ENCODE measurements at regions not wholly inside any gene's neighbourhood (a gene's known extent, or its start where the extent isn't known, plus 50 kb on each side); places are given as distances from the start of the nearest gene placed in this dataset.
A peak's percentile ranks its signal among the peaks of the same experiment; 100 is the strongest.

DNA sequence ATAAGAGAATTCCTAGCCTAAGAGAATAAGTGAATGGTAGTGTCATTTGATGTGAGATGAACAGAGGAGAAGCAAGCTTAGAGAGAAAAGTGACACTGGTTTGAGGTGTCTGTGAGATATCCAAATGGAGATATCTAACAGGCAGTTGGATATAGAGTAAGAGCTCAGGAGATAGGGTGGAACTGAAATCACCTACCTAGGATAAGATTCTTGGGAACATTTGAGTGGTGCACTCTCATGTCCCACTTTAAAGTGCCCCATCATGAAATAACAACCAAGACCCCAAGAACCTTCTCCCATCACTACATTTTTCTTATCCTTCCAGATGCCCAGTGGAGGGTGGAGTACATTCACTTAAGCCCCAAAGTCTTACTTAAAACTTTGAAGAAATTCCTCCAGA, 109.0 kb upstream of the MAFB start:
- Histone ChIP-seq H2AK5ac (ENCODE audit: low read depth, low read length) (no peak overlapping the region), H2BK120ac (ENCODE audit: low read depth, low read length) (no peak overlapping the region), H3K36me3 (replicated peaks in 1 of 2; ENCODE audit: control insufficient read depth in 2 of 2, insufficient read depth in 2 of 2, low read length in 2 of 2) (no peaks in the 10 kb centered on the region), H3K14ac (ENCODE audit: low read length) (no peak overlapping the region), H2BK5ac (ENCODE audit: low read length) (no peak overlapping the region), H3K4ac (ENCODE audit: low read length) (no peak overlapping the region), H4K91ac (ENCODE audit: low read depth, low read length, poor library complexity) (no peak overlapping the region), H4K8ac (ENCODE audit: low read depth, low read length) (no peak overlapping the region), H2AFZ (ENCODE audit: low read length) (no peak overlapping the region), H3K4me2 (ENCODE audit: insufficient read depth, low read length, poor library complexity, severe bottlenecking) (no peak overlapping the region), H3K18ac (ENCODE audit: low read length) (no peak overlapping the region), H2BK15ac (ENCODE audit: low read length) (no peak overlapping the region), H3K23ac (ENCODE audit: low read depth, low read length, poor library complexity) (no peak overlapping the region), H3K4me1 (ENCODE audit: control insufficient read depth in 2 of 2, insufficient read depth in 1 of 2, low read depth in 1 of 2, low read length in 2 of 2) (no peaks in the 10 kb centered on the region), H3K4me3 (ENCODE audit: low read length in 2 of 2) (no peak overlapping the region), H3K9ac (ENCODE audit: low read depth, low read length, poor library complexity) (no peak overlapping the region), H3K79me1 (ENCODE audit: low read depth, low read length) (no peaks in the 10 kb centered on the region), H3K27ac (replicated peaks; ENCODE audit: low read length) (no peak overlapping the region), H3K27me3 (ENCODE audit: control insufficient read depth in 3 of 3, insufficient read depth in 3 of 3, low read depth in 1 of 3, low read length in 3 of 3) (no peaks in the 10 kb centered on the region), H2BK12ac (ENCODE audit: low read length) (no peak overlapping the region), H3K9me3 (replicated peaks in 1 of 2; ENCODE audit: control insufficient read depth in 2 of 2, insufficient read depth in 1 of 2, low read depth in 1 of 2, low read length in 2 of 2) (no peaks in the 10 kb centered on the region)
- DNase-seq (ENCODE audit: low spot score): no peak

DNA sequence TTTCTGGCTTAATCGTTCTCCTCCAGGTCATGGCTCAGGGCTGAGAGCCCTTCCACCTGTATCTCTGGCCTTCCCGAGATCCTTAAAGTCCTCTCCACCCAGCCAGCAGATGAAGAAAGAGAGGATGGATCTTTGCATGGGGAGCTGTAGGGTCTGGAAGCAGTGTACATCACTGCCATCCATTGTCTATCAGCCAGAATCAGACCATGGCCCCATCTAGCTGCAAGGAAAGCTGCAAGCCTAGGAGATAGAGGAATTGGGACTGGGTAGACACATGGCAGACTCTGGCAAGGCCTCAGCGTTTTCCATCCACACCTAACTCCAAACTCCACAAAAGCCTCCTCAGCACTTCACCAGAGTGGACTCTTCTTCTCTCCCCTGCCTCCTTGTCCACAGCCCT, 113.8 kb upstream of the MAFB start:
- Histone ChIP-seq H4K91ac (ENCODE audit: low read depth, low read length, poor library complexity) (no peak overlapping the region), H3K4me1 (ENCODE audit: control insufficient read depth in 2 of 2, insufficient read depth in 1 of 2, low read depth in 1 of 2, low read length in 2 of 2) (peaks cover 0 to 1% of the 10 kb centered on the region in 2 donors), H2BK15ac (ENCODE audit: low read length) (no peak overlapping the region), H3K27me3 (ENCODE audit: control insufficient read depth in 3 of 3, insufficient read depth in 3 of 3, low read depth in 1 of 3, low read length in 3 of 3) (peaks cover 0 to 12% (median 0%) of the 10 kb centered on the region in 3 experiments), H3K36me3 (replicated peaks in 1 of 2; ENCODE audit: control insufficient read depth in 2 of 2, insufficient read depth in 2 of 2, low read length in 2 of 2) (no peaks in the 10 kb centered on the region), H3K9ac (ENCODE audit: low read depth, low read length, poor library complexity) (no peak overlapping the region), H2BK120ac (ENCODE audit: low read depth, low read length) (no peak overlapping the region), H2BK12ac (ENCODE audit: low read length) (no peak overlapping the region), H3K4ac (ENCODE audit: low read length) (no peak overlapping the region), H3K23ac (ENCODE audit: low read depth, low read length, poor library complexity) (no peak overlapping the region), H2AFZ (ENCODE audit: low read length) (no peak overlapping the region), H3K18ac (ENCODE audit: low read length) (no peak overlapping the region), H3K27ac (replicated peaks; ENCODE audit: low read length) (no peak overlapping the region), H2BK5ac (ENCODE audit: low read length) (no peak overlapping the region), H3K4me2 (ENCODE audit: insufficient read depth, low read length, poor library complexity, severe bottlenecking) (no peak overlapping the region), H3K79me1 (ENCODE audit: low read depth, low read length) (no peaks in the 10 kb centered on the region), H3K14ac (ENCODE audit: low read length) (no peak overlapping the region), H3K9me3 (replicated peaks in 1 of 2; ENCODE audit: control insufficient read depth in 2 of 2, insufficient read depth in 1 of 2, low read depth in 1 of 2, low read length in 2 of 2) (no peaks in the 10 kb centered on the region), H4K8ac (ENCODE audit: low read depth, low read length) (no peak overlapping the region), H3K4me3 (ENCODE audit: low read length in 2 of 2) (no peak overlapping the region), H2AK5ac (ENCODE audit: low read depth, low read length) (no peak overlapping the region)
- no CpG with 5 or more reads among the region's 3 CpGs for WGBS, 2 donors (ENCODE audit: extremely low coverage in 2 of 2, insufficient read length in 2 of 2, insufficient replicate concordance in 1 of 2)
- no peak for DNase-seq (ENCODE audit: low spot score)

DNA sequence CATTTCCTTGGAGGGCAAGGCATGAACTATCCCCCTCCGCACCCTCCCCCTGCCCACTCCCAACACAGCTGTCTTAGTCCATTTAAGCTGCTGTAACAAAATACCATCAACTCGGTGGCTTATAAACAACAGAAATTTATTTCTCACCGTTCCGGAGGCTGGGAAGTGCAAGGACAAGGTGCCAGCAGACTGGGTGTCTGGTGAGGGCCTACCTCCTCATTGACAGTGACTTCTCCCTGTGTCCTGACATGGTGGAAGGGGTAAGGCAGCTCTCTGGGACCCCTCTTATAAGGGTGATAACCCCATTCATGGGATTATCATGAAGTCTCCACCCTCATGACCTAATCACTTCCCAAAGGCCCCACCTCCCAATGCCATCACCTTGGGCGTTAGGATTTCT, 114.3 kb upstream of the MAFB start:
- no peak overlapping the region for H4K8ac ChIP-seq (ENCODE audit: low read depth, low read length)
- H3K79me1 ChIP-seq (ENCODE audit: low read depth, low read length): no peaks in the 10 kb centered on the region
- H2AFZ ChIP-seq (ENCODE audit: low read length): no peak overlapping the region
- H2BK12ac ChIP-seq (ENCODE audit: low read length): no peak overlapping the region
- no peak overlapping the region for H2BK5ac ChIP-seq (ENCODE audit: low read length)
- no peak overlapping the region for H3K4me3 ChIP-seq (ENCODE audit: low read length in 2 of 2)
- no peak overlapping the region for H3K18ac ChIP-seq (ENCODE audit: low read length)
- H3K36me3 ChIP-seq (replicated peaks in 1 of 2; ENCODE audit: control insufficient read depth in 2 of 2, insufficient read depth in 2 of 2, low read length in 2 of 2): no peaks in the 10 kb centered on the region
- no peak overlapping the region for H3K4ac ChIP-seq (ENCODE audit: low read length)
- H4K91ac ChIP-seq (ENCODE audit: low read depth, low read length, poor library complexity): no peak overlapping the region
- no peak overlapping the region for H2AK5ac ChIP-seq (ENCODE audit: low read depth, low read length)
- H3K4me2 ChIP-seq (ENCODE audit: insufficient read depth, low read length, poor library complexity, severe bottlenecking): no peak overlapping the region
- peaks cover 0 to 1% of the 10 kb centered on the region in 2 donors for H3K4me1 ChIP-seq (ENCODE audit: control insufficient read depth in 2 of 2, insufficient read depth in 1 of 2, low read depth in 1 of 2, low read length in 2 of 2)
- H3K9me3 ChIP-seq (replicated peaks in 1 of 2; ENCODE audit: control insufficient read depth in 2 of 2, insufficient read depth in 1 of 2, low read depth in 1 of 2, low read length in 2 of 2): no peaks in the 10 kb centered on the region
- peaks cover 0 to 16% (median 0%) of the 10 kb centered on the region in 3 experiments for H3K27me3 ChIP-seq (ENCODE audit: control insufficient read depth in 3 of 3, insufficient read depth in 3 of 3, low read depth in 1 of 3, low read length in 3 of 3)
- DNase-seq (ENCODE audit: low spot score): no peak
- H3K23ac ChIP-seq (ENCODE audit: low read depth, low read length, poor library complexity): no peak overlapping the region
- no peak overlapping the region for H3K9ac ChIP-seq (ENCODE audit: low read depth, low read length, poor library complexity)
- no peak overlapping the region for H2BK15ac ChIP-seq (ENCODE audit: low read length)
- H3K27ac ChIP-seq (replicated peaks; ENCODE audit: low read length): no peak overlapping the region
- no CpG with 5 or more reads among the region's 5 CpGs for WGBS, 2 donors (ENCODE audit: extremely low coverage in 2 of 2, insufficient read length in 2 of 2, insufficient replicate concordance in 1 of 2)
- H2BK120ac ChIP-seq (ENCODE audit: low read depth, low read length): no peak overlapping the region
- H3K14ac ChIP-seq (ENCODE audit: low read length): no peak overlapping the region

- no peaks in the 10 kb centered on the region for H3K9me3 ChIP-seq (replicated peaks in 1 of 2; ENCODE audit: control insufficient read depth in 2 of 2, insufficient read depth in 1 of 2, low read depth in 1 of 2, low read length in 2 of 2)
- H3K4me3 ChIP-seq (ENCODE audit: low read length in 2 of 2): peak overlapping the region in 1 of 2 donors; percentile 51
- H2AK5ac ChIP-seq (ENCODE audit: low read depth, low read length): no peak overlapping the region
- peaks cover 0 to 30% (median 2%) of the 10 kb centered on the region in 3 experiments for H3K27me3 ChIP-seq (ENCODE audit: control insufficient read depth in 3 of 3, insufficient read depth in 3 of 3, low read depth in 1 of 3, low read length in 3 of 3)
- no peak overlapping the region for H2BK120ac ChIP-seq (ENCODE audit: low read depth, low read length)
- H2BK5ac ChIP-seq (ENCODE audit: low read length): no peak overlapping the region
- H3K18ac ChIP-seq (ENCODE audit: low read length): no peak overlapping the region
- H3K4ac ChIP-seq (ENCODE audit: low read length): no peak overlapping the region
- H3K36me3 ChIP-seq (replicated peaks in 1 of 2; ENCODE audit: control insufficient read depth in 2 of 2, insufficient read depth in 2 of 2, low read length in 2 of 2): no peaks in the 10 kb centered on the region
- no peak overlapping the region for H3K4me2 ChIP-seq (ENCODE audit: insufficient read depth, low read length, poor library complexity, severe bottlenecking)
- H2AFZ ChIP-seq (ENCODE audit: low read length): no peak overlapping the region
- H2BK12ac ChIP-seq (ENCODE audit: low read length): no peak overlapping the region
- no peak for DNase-seq (ENCODE audit: low spot score)
- no peak overlapping the region for H3K23ac ChIP-seq (ENCODE audit: low read depth, low read length, poor library complexity)
- H4K8ac ChIP-seq (ENCODE audit: low read depth, low read length): no peak overlapping the region
- no peak overlapping the region for H3K14ac ChIP-seq (ENCODE audit: low read length)
- peaks cover 0 to 1% of the 10 kb centered on the region in 2 donors for H3K4me1 ChIP-seq (ENCODE audit: control insufficient read depth in 2 of 2, insufficient read depth in 1 of 2, low read depth in 1 of 2, low read length in 2 of 2)
- H3K9ac ChIP-seq (ENCODE audit: low read depth, low read length, poor library complexity): no peak overlapping the region
- no CpG with 5 or more reads among the region's 3 CpGs for WGBS, 2 donors (ENCODE audit: extremely low coverage in 2 of 2, insufficient read length in 2 of 2, insufficient replicate concordance in 1 of 2)
- no peak overlapping the region for H3K27ac ChIP-seq (replicated peaks; ENCODE audit: low read length)
- no peak overlapping the region for H4K91ac ChIP-seq (ENCODE audit: low read depth, low read length, poor library complexity)
- H3K79me1 ChIP-seq (ENCODE audit: low read depth, low read length): no peaks in the 10 kb centered on the region
- no peak overlapping the region for H2BK15ac ChIP-seq (ENCODE audit: low read length)
Measured at GRCh38 chr20:40805592-40805991, 116.6 kb upstream of the MAFB start.

All from neuronal stem cell (in vitro differentiated cells).